ENCODE measurements at regions not wholly inside any gene's neighbourhood (a gene's known extent, or its start where the extent isn't known, plus 50 kb on each side); places are given as distances from the start of the nearest gene placed in this dataset.

DNA sequence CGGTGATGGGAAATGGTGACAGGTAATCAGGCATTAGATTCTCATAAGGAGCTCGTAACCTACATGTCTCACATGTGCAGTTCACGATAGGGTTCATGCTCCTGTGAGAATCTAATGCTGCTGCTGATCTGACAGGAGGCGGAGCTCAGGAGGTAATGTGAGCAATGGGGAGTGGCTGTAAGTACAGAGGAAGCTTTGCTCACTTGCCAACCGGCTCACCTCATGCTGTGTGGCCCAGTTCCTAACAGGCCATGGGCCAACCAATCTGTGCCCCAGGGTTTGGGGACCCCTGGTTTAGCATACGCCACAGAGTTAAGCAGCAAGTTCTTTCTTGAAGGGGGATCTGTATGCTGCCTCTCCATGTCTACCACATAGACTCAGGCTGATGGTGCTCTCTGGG, 133.1 kb downstream of the IQUB start:
- H3K27me3 ChIP-seq (replicated peaks in 1 of 2; ENCODE audit: control insufficient read depth in 2 of 2, insufficient read depth in 2 of 2, low read length in 1 of 2) = no peaks in the 10 kb centered on the region
- BruUV-seq (replicated peaks) = no TSS peak
- no peak for FAIRE-seq
- SMC1A ChIA-PET (ENCODE audit: uncharacterized antibody, unreplicated experiment) = no interaction called here
- no peaks in the 10 kb centered on the region for H4K20me1 ChIP-seq (ENCODE audit: control insufficient read depth, insufficient read depth)
- H3K4me2 ChIP-seq (ENCODE audit: control insufficient read depth, insufficient read depth) = no peak overlapping the region
- H3K9me3 ChIP-seq (replicated peaks; ENCODE audit: control insufficient read depth, insufficient read depth, low read length) = no peaks in the 10 kb centered on the region
- H2AFZ ChIP-seq (ENCODE audit: control insufficient read depth, low read depth, low read length) = no peak overlapping the region
- WGBS (ENCODE audit: insufficient coverage, insufficient replicate concordance, low lambda C conversion rate, missing lambda C conversion rate) = 23% methylated on average over 6 of the region's 6 CpGs
- CTCF ChIA-PET = no interaction called here
- no peak for DNase-seq (ENCODE audit: low read depth, low spot score)
- no peaks in the 10 kb centered on the region for H3K36me3 ChIP-seq (ENCODE audit: control insufficient read depth in 2 of 2, insufficient read depth in 2 of 2, low read length in 1 of 2)
- no peak overlapping the region for H3K4me3 ChIP-seq
- no peak overlapping the region for H3K27ac ChIP-seq (ENCODE audit: control insufficient read depth, insufficient read depth)
- ATAC-seq = no peak
- POLR2A ChIA-PET = no interaction called here
- no peaks in the 10 kb centered on the region for H3K79me2 ChIP-seq (ENCODE audit: control insufficient read depth, insufficient read depth, low read length)
- H3K4me1 ChIP-seq (ENCODE audit: control insufficient read depth, insufficient read depth, low read length) = no peaks in the 10 kb centered on the region
- in situ Hi-C loops (cut with MboI) = no loop called here
- intact Hi-C loops (cut with micrococcal nuclease; ENCODE audit: unreplicated experiment) = no loop called here
- RAD21 ChIA-PET (ENCODE audit: unreplicated experiment) = no interaction called here
- no peak overlapping the region for H3K9ac ChIP-seq (ENCODE audit: control insufficient read depth, insufficient read depth, low read length)
- TF ChIP-seq, protein P1, sequence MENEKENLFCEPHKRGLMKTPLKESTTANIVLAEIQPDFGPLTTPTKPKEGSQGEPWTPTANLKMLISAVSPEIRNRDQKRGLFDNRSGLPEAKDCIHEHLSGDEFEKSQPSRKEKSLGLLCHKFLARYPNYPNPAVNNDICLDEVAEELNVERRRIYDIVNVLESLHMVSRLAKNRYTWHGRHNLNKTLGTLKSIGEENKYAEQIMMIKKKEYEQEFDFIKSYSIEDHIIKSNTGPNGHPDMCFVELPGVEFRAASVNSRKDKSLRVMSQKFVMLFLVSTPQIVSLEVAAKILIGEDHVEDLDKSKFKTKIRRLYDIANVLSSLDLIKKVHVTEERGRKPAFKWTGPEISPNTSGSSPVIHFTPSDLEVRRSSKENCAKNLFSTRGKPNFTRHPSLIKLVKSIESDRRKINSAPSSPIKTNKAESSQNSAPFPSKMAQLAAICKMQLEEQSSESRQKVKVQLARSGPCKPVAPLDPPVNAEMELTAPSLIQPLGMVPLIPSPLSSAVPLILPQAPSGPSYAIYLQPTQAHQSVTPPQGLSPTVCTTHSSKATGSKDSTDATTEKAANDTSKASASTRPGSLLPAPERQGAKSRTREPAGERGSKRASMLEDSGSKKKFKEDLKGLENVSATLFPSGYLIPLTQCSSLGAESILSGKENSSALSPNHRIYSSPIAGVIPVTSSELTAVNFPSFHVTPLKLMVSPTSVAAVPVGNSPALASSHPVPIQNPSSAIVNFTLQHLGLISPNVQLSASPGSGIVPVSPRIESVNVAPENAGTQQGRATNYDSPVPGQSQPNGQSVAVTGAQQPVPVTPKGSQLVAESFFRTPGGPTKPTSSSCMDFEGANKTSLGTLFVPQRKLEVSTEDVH (IDR thresholded peaks at IDR 0.05; ENCODE audit: low read depth, partially characterized antibody) = no peak
- TF ChIP-seq, protein P2, sequence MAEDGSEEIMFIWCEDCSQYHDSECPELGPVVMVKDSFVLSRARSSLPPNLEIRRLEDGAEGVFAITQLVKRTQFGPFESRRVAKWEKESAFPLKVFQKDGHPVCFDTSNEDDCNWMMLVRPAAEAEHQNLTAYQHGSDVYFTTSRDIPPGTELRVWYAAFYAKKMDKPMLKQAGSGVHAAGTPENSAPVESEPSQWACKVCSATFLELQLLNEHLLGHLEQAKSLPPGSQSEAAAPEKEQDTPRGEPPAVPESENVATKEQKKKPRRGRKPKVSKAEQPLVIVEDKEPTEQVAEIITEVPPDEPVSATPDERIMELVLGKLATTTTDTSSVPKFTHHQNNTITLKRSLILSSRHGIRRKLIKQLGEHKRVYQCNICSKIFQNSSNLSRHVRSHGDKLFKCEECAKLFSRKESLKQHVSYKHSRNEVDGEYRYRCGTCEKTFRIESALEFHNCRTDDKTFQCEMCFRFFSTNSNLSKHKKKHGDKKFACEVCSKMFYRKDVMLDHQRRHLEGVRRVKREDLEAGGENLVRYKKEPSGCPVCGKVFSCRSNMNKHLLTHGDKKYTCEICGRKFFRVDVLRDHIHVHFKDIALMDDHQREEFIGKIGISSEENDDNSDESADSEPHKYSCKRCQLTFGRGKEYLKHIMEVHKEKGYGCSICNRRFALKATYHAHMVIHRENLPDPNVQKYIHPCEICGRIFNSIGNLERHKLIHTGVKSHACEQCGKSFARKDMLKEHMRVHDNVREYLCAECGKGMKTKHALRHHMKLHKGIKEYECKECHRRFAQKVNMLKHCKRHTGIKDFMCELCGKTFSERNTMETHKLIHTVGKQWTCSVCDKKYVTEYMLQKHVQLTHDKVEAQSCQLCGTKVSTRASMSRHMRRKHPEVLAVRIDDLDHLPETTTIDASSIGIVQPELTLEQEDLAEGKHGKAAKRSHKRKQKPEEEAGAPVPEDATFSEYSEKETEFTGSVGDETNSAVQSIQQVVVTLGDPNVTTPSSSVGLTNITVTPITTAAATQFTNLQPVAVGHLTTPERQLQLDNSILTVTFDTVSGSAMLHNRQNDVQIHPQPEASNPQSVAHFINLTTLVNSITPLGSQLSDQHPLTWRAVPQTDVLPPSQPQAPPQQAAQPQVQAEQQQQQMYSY (CRISPR knock-in tag; IDR thresholded peaks at IDR 0.05) = no peak
- TF ChIP-seq ZBED1 (IDR thresholded peaks at IDR 0.05; ENCODE audit: borderline replicate concordance) (no peak), SMC3 (IDR thresholded peaks at IDR 0.05; ENCODE audit: borderline replicate concordance, low read length) (no peak), SIN3A (IDR thresholded peaks at IDR 0.05; ENCODE audit: low read depth, low read length) (no peak), BCL11A (IDR thresholded peaks at IDR 0.05; ENCODE audit: low read depth, low read length) (no peak), RELA (IDR thresholded peaks at IDR 0.05; ENCODE audit: borderline replicate concordance, partially characterized antibody) (no peak), MXI1 (IDR thresholded peaks at IDR 0.05; ENCODE audit: low read depth, low read length) (no peak), GABPA (IDR thresholded peaks at IDR 0.05; ENCODE audit: low read depth) (no peak), HCFC1 (IDR thresholded peaks at IDR 0.05; ENCODE audit: low read length) (no peak), NFIC (IDR thresholded peaks at IDR 0.05; ENCODE audit: low read depth, low read length) (no peak), BACH1 (IDR thresholded peaks at IDR 0.05; ENCODE audit: borderline replicate concordance) (no peak), STAT3 (IDR thresholded peaks at IDR 0.05; ENCODE audit: low read depth, low read length) (no peak), ZSCAN29 (IDR thresholded peaks at IDR 0.05) (no peak)
- TF ChIP-seq, protein P3, sequence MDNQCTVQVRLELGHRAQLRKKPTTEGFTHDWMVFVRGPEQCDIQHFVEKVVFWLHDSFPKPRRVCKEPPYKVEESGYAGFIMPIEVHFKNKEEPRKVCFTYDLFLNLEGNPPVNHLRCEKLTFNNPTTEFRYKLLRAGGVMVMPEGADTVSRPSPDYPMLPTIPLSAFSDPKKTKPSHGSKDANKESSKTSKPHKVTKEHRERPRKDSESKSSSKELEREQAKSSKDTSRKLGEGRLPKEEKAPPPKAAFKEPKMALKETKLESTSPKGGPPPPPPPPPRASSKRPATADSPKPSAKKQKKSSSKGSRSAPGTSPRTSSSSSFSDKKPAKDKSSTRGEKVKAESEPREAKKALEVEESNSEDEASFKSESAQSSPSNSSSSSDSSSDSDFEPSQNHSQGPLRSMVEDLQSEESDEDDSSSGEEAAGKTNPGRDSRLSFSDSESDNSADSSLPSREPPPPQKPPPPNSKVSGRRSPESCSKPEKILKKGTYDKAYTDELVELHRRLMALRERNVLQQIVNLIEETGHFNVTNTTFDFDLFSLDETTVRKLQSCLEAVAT (IDR thresholded peaks at IDR 0.05) = no peak
- TF ChIP-seq, protein P4, sequence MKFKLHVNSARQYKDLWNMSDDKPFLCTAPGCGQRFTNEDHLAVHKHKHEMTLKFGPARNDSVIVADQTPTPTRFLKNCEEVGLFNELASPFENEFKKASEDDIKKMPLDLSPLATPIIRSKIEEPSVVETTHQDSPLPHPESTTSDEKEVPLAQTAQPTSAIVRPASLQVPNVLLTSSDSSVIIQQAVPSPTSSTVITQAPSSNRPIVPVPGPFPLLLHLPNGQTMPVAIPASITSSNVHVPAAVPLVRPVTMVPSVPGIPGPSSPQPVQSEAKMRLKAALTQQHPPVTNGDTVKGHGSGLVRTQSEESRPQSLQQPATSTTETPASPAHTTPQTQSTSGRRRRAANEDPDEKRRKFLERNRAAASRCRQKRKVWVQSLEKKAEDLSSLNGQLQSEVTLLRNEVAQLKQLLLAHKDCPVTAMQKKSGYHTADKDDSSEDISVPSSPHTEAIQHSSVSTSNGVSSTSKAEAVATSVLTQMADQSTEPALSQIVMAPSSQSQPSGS (IDR thresholded peaks at IDR 0.05; ENCODE audit: low read length) = no peak
- TF ChIP-seq, protein P5, sequence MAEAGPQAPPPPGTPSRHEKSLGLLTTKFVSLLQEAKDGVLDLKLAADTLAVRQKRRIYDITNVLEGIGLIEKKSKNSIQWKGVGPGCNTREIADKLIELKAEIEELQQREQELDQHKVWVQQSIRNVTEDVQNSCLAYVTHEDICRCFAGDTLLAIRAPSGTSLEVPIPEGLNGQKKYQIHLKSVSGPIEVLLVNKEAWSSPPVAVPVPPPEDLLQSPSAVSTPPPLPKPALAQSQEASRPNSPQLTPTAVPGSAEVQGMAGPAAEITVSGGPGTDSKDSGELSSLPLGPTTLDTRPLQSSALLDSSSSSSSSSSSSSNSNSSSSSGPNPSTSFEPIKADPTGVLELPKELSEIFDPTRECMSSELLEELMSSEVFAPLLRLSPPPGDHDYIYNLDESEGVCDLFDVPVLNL (IDR thresholded peaks at IDR 0.05; ENCODE audit: low read depth, low read length) = no peak
